HCT116 (cell line): ENCODE measurements at regions not wholly inside any gene's neighbourhood (a gene's known extent, or its start where the extent isn't known, plus 50 kb on each side); places are given as distances from the start of the nearest gene placed in this dataset.

ENCODE experiments used
- EZH2phosphoT487 ChIP-seq: fragments of 200-600 bp; IDR thresholded peaks from 2 replicates; pipeline ENCODE4 v1.6.1; 2018; ENCODE audit warnings: antibody characterized with exemption, borderline replicate concordance
- POLR2A ChIP-seq: IDR thresholded peaks from 2 replicates; pipeline ENCODE4 v1.7.0; 2011; ENCODE audit warnings: borderline replicate concordance; ENCODE audit not compliant: insufficient read depth, insufficient read length; ENCODE audit errors: extremely low read depth
- SP1 ChIP-seq: IDR thresholded peaks from 2 replicates; pipeline ENCODE4 v1.6.1; 2012; ENCODE audit warnings: low read depth
- TF ChIP-seq, protein P1 (sequence below), 3 experiments: fragments of 200-600 bp in 1 of 3; sonication (generic) in 1 of 3; IDR thresholded peaks in 2 of 3; conservative IDR thresholded peaks in 1 of 3; 2 replicates each; pipeline ENCODE4 v1.5.1; 2012 to 2017; ENCODE audit warnings: low read depth in 2 of 3, low read length in 2 of 3, antibody characterized with exemption in 1 of 3, borderline replicate concordance in 1 of 3, control low read depth in 1 of 3, mild to moderate bottlenecking in 1 of 3, mixed read lengths in 1 of 3, mixed run types in 1 of 3, moderate library complexity in 1 of 3; ENCODE audit not compliant: insufficient read depth in 1 of 3

GRCh38 chr1:239676522-239677273 is 290.3 kb downstream of the CHRM3 start:
- TF ChIP-seq, protein P1, sequence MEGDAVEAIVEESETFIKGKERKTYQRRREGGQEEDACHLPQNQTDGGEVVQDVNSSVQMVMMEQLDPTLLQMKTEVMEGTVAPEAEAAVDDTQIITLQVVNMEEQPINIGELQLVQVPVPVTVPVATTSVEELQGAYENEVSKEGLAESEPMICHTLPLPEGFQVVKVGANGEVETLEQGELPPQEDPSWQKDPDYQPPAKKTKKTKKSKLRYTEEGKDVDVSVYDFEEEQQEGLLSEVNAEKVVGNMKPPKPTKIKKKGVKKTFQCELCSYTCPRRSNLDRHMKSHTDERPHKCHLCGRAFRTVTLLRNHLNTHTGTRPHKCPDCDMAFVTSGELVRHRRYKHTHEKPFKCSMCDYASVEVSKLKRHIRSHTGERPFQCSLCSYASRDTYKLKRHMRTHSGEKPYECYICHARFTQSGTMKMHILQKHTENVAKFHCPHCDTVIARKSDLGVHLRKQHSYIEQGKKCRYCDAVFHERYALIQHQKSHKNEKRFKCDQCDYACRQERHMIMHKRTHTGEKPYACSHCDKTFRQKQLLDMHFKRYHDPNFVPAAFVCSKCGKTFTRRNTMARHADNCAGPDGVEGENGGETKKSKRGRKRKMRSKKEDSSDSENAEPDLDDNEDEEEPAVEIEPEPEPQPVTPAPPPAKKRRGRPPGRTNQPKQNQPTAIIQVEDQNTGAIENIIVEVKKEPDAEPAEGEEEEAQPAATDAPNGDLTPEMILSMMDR (IDR thresholded peaks at IDR 0.05 in 2 of 3, conservative IDR thresholded peaks at IDR 0.05 in 1 of 3; ENCODE audit: borderline replicate concordance in 1 of 3, insufficient read depth in 1 of 3, low read depth in 2 of 3, low read length in 2 of 3): no peak
- TF ChIP-seq POLR2A (no peak), EZH2phosphoT487 (no peak), SP1 (no peak)
